ENCODE measurements at regions not wholly inside any gene's neighbourhood (a gene's known extent, or its start where the extent isn't known, plus 50 kb on each side); places are given as distances from the start of the nearest gene placed in this dataset.

GRCh38 chr12:19026614-19027488, 102.7 kb upstream of the PLEKHA5 start:
- TF ChIP-seq, protein P1, sequence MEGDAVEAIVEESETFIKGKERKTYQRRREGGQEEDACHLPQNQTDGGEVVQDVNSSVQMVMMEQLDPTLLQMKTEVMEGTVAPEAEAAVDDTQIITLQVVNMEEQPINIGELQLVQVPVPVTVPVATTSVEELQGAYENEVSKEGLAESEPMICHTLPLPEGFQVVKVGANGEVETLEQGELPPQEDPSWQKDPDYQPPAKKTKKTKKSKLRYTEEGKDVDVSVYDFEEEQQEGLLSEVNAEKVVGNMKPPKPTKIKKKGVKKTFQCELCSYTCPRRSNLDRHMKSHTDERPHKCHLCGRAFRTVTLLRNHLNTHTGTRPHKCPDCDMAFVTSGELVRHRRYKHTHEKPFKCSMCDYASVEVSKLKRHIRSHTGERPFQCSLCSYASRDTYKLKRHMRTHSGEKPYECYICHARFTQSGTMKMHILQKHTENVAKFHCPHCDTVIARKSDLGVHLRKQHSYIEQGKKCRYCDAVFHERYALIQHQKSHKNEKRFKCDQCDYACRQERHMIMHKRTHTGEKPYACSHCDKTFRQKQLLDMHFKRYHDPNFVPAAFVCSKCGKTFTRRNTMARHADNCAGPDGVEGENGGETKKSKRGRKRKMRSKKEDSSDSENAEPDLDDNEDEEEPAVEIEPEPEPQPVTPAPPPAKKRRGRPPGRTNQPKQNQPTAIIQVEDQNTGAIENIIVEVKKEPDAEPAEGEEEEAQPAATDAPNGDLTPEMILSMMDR (IDR thresholded peaks at IDR 0.05): no peak
- TF ChIP-seq POLR2A (IDR thresholded peaks at IDR 0.05) (no peak), POLR2AphosphoS5 (IDR thresholded peaks at IDR 0.05; ENCODE audit: insufficient read depth in 1 of 2, low read depth in 1 of 2) (no peak)

Measured in vagina (tissue), 2 donors.